Hematopoietic multipotent progenitor cell (in vitro differentiated cells): ENCODE measurements at regions not wholly inside any gene's neighbourhood (a gene's known extent, or its start where the extent isn't known, plus 50 kb on each side); places are given as distances from the start of the nearest gene placed in this dataset.

ENCODE experiments used
- DNase-seq, 3 donors: peaks; one replicate each; pipeline ENCODE4 v3.0.0-alpha.2; 2011 to 2015; ENCODE audit warnings: low read depth in 2 of 3, low spot score in 2 of 3

GRCh38 chr13:99829161-99829560, 142.4 kb downstream of the ZIC5 start:
- DNase-seq: no peak

GRCh38 chr13:99828735-99829134, 142.8 kb downstream of the ZIC5 start:
- no peak for DNase-seq

GRCh38 chr13:99828123-99828522, 143.4 kb downstream of the ZIC5 start:
- no peak for DNase-seq

GRCh38 chr13:99827011-99827772, 144.4 kb downstream of the ZIC5 start:
- no peak for DNase-seq

- DNase-seq: no peak
Observed at GRCh38 chr13:99823961-99824360, 147.6 kb downstream of the ZIC5 start.

DNA sequence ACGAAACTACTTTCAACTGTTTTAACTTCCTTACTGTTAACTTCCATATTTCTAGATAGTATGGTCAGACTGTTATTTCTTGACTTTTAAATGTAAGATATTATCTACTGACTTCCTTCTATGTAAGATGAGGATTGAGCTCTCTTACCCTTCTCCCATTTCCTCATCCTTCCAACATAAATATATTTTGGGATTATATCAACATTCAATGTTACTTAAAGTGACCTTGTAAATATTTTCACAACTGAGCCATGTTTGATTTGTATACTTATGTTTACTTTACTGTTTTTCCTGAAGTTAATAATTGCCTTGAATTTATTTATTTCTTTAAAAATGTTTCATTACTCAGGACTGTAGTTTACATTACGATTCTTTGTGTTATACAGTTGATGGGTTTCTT, 148.7 kb downstream of the ZIC5 start:
- no peak for DNase-seq

DNA sequence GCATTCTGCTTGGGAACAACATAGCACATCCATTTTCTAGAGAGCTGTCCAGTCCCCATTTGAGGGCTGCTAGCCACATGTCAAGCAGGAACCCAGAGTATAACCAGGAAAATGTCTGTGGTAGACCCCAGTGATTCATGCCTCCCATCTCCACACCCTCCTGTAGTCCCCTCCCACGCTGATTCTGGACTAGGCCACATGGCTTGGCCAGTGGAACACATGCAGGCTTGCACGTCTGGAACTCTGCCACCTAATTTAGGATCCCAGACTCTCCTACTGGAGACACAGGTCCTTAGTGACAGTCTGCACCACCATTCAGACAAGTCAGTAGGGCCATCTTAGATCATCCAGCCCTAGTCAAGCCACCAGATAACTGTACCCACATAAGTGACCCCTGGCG, 149.8 kb downstream of the ZIC5 start:
- DNase-seq: no peak

- no peak for DNase-seq
Observed at GRCh38 chr13:99819967-99820366, 151.6 kb downstream of the ZIC5 start.

- DNase-seq: no peak
Observed at GRCh38 chr13:99816321-99816720, 155.2 kb downstream of the ZIC5 start.

DNA sequence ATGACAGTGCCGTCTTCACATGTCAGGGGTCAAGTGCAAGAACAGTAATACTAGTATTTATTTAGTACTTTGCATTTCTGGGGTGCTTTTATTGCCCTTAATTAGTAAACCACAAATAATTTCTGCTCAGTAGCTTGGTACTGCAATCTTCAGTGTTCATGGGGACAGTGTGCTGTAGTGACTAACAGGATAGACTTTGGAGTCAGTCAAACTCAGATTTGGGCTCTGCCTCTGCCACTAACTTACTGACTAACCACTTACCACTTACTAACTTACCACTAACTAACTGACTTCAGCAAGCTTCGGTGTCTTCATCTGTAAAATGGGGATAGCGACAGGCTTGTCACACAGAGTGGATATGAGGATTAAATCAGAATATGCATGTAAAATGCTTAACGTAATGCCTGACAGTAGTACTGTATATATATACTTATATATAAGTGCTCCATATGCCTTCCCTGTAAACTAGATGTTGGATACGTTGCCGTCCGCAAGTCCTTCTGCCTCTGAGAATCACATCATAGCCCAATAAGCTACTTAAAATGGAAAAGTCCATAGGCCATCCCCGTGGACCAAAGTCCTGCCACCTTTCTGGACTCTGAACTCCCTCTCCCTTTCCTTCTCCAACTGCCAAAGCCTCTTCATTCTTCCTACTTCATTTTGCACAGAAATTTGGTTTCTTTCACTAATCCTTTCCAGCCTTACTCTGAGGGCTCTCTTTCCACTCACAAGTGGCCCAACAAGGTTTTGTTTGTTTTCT, 158.1 kb downstream of the ZIC5 start:
- no peak for DNase-seq

DNA sequence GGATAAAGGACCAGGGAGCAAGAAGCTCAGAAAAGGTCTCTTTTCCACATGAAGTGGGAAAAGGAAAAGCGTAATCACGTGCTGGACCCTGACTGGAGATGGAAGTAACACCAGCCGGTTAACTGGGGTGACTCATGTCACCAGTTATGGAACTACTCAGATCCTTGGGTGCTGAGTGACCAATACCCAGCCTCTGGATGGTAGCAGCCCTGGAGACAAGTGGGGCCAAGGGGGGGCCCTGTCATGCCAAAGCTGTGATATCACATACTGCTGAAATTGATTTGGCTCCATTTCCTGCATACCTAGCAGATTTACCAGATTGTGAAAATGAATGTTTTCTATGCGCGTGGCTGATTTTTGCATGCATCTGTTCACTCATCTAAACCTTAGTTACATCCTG, 158.9 kb downstream of the ZIC5 start:
- no peak for DNase-seq

DNA sequence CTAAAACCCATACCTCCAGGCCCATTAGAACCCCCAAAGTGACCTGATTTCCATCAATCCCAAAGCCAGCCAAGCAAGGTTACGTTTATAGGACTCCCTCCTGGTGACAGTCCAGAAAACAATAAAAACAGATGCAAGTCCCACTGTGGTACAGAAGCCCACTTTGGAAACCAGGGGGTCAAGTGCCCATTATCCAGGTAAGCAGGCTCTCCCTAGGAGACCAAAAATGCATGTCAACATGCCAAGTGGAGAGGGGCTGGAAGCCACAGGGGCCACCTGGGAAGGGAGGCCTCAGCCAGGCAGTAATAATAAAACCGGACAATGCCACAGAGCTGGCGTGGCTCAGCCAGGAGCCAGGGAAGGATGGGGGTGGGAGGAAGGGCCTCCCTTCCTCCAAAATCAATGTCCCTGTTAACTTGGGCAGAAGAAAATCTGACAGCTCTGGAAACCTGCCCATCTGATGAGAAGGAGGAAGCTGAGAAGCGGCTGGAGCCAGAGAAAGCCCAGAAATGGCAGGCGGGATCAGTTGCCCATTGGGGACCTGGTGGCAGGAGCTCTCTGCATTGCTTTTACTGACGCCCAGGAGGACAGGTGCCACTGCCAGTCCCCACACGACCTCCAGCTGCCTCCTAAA, 160.4 kb downstream of the ZIC5 start:
- no peak for DNase-seq

GRCh38 chr13:99809926-99810325, 161.6 kb downstream of the ZIC5 start:
- DNase-seq: no peak

DNA sequence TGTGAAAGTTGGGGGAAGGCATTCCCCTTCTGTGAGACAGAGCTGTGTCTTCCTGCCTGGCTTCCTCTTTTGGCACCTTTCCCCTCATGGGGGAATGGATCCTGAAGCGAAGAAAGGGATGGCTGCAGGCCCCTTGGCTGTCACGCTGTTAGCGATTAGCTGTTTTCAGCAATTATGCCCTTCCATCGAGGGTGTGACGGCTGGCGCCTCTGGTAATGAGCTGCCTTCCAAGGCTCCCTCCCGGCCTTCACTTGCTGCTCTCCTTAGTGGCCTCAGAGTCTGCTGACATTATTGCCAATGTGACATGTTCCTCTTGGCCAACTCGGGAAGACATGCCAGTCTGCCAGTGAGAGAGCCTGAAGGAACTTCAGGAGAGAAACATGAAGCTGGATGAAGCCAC, 162.1 kb downstream of the ZIC5 start:
- DNase-seq: no peak

DNA sequence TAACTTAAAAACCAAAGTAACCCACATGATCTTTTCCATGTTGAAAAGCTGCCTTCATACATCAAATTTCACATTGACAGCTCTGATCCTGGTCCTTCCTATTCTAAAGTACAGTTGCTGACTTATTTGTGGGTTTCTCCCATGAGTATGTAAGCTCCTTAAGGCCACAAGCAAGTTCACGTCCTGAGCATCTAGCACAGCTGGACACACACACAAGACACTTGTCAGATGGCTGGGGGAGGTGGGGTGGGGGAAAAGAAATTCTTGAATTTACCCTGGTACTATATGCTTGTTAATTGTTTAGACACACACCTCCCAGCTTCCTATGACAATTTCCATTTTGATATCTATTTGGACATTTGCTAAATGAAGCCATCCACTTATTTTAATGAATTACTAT, 162.8 kb downstream of the ZIC5 start:
- no peak for DNase-seq

DNA sequence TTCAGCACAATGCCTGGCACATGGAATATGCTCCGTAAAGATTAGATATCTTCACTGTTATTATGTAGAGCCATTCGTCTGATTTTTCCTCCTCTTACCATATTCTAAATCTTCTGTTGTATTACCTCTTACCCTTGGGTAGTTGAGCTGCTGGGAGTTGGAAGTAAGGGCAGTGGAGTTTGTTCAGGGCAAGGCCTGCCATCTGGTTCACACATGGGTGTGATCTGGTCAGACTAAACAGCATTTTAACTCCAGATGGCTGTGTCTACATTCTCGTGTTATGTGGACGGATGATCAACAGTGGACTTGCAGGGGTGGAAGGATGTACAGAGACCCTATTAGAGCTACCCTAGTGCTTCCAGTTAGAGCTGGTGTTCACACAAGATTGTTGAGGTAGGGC, 164.9 kb downstream of the ZIC5 start:
- DNase-seq: no peak

DNA sequence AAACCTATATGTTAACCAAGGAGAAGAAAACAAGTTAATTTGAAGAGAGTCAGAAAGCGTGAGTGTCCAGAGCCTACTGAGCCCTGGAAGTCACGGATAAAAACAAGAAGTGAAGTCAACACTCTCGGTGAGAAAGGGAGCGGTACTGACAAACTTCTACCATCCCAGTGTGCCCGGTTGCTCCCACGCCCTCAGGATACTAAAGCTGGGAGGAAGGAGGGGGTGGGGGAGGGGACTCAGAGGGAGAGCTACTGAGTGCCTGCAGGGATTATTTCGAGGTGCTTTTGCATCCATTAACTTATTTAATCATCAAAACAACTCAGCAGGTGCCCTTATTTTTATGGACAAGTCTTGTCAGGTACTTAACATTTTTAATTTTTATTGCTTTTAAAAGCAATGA, 166.2 kb downstream of the ZIC5 start:
- no peak for DNase-seq

DNA sequence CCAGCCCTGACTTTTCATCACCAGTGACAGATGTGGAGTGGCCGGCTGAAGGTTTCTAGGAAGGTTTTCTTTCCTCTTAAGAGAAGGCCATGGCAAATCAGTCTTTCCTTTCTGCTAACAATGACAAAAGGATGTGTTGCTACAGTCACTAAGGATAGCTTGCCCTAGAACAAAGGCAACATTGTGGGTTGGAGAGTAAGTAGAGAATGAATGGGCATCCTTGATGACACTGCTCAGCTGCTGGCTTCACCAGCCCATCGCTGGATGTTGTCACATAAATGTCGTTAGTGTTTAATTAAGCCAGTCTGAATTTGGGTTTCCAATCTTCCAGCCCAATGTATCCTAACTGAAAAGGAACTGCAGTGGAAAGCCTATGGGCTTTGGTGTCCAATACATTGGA, 168.4 kb downstream of the ZIC5 start:
- DNase-seq: no peak

DNA sequence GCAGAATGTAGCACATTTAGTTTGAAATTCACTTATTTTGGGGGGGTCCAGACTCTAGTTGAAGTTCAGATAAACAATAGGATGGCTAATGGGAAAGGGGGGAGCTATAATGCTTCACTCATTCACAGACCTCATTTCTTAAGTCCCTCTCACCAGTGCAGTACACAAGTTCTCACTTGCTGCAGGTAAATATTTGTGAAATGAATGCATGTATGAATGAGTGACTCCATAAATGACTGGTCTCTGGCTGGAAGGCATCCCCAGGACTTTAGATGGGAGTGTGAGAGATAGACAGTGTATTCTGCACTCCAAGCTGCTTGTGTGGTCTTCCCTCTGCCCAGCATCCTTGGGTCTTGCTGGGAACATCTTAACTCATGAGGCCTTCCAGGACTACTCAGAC, 169.2 kb downstream of the ZIC5 start:
- DNase-seq: no peak

- DNase-seq: no peak
Observed at GRCh38 chr13:99800951-99801350, 170.6 kb downstream of the ZIC5 start.

DNA sequence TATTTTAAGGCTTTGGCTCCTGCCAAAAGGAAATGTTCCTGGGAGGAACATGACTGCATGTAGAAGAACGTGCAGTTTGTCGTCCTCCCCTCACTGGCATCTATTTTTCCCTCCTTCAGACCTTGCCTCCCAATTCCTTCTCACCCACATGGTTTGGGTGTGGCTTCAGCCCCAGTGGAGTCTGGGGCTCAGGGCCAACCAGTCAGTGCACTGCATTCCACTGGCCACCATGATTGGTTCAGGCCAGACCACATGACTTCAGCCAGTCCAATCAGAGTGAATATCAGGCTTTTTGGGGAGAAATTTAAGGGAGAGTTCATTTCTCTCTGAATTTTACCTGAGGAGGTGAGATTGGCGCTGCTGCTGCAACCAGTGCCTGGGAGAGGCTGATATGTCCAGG, 171.6 kb downstream of the ZIC5 start:
- no peak for DNase-seq

- DNase-seq: no peak
Observed at GRCh38 chr13:99798756-99799155, 172.8 kb downstream of the ZIC5 start.
